Stimulated activated CD8-positive, alpha-beta memory T cell treated with anti-CD3 and anti-CD28 coated beads, Interleukin-7, amount 100 ng/mL, for 4 hours (primary cell): ENCODE measurements at regions not wholly inside any gene's neighbourhood (a gene's known extent, or its start where the extent isn't known, plus 50 kb on each side); places are given as distances from the start of the nearest gene placed in this dataset.

ENCODE experiments used
- DNase-seq, 2 donors: peaks; one replicate each; pipeline ENCODE4 v3.0.0-alpha.2; 2020; ENCODE audit warnings: low read depth in 2 of 2

DNA sequence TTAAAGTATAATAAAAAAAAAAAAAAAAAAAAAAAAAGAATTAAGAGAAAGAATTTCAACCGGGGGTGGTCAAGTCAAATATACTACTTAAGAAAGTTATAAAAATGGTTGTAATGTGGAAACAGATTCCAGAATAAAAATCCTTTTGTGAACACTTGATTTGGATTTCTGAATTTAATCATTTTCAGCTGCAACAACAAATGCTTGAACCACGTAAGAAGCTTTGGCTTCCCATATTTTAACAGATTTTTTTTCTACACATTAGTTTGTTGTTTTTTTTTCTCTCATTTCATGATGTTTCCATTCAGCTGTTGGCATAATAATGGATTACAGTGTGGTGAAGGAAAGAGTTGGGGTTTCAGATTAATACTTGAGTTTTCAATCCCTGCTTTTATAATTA, 137.3 kb upstream of the AGR3 start:
- DNase-seq: no peak

- DNase-seq: no peak
Measured at GRCh38 chr7:17020250-17020649, 138.5 kb upstream of the AGR3 start.

DNA sequence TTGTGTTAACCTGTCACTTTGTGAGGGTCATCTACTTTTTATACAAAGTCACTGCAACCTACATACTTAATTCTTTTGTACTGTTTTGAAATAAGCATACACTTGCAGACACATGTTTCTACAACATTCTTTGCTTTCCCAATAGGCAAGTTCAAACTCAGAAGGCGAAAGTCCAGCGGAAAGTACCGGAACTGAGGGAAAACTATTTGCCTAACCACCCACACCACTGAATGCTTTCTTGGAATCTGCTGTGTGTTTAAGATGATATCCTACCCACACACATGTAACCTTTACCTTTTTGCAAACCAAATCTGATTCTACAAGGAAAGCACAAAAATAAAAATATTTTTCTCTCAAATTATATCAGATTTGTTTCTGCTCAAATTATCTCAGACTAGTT, 139.4 kb upstream of the AGR3 start:
- no peak for DNase-seq

- no peak for DNase-seq
Measured at GRCh38 chr7:17022920-17023319, 141.1 kb upstream of the AGR3 start.

- no peak for DNase-seq
Measured at GRCh38 chr7:17026269-17026668, 144.5 kb upstream of the AGR3 start.

DNA sequence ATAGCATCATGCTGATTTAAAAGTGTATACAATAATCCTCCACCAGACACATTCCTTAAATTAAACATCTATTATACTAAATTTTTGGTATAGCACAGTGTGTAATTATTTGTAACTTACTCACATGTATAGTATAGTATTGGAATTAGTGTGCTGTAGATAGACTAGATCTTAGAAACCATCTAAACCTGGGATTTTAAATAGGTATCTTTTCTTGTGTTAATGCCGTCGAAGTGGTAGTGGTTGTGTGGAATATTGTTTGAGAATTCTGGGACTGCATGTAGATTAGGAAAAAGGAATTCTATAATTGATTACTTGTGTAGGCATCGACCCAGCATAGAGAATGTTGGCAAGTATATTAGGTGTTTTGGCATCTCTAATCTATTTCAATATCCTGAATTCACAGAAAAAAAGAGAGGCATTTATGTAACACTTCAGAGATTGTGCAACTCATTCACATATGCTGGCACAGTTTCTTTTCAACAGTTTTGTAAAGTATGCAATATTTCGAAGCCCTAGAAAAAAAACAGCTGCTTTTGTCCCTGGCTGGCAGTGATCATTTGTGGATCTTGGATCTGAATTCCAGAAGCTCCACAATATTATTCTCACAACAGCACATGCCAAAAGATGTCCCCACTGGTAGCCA, 145.5 kb upstream of the AGR3 start:
- DNase-seq: no peak

DNA sequence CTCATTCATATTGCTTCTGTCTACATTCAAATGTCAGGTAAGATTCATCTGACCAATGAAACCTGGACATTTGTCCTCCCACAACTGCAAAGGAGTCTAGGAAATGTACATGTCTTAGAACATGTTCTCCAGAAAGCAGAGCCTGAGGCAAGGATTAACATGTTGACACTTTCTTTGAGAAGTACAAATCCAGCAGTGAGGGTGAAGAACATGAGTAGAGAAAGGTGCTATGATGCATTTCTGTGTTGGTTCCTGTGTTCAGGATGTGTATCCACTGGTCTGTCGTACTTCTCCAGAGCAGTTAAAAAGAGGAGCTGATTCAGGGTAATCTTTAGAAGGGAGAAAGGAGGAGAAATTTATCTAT, 146.0 kb upstream of the AGR3 start:
- DNase-seq: no peak

DNA sequence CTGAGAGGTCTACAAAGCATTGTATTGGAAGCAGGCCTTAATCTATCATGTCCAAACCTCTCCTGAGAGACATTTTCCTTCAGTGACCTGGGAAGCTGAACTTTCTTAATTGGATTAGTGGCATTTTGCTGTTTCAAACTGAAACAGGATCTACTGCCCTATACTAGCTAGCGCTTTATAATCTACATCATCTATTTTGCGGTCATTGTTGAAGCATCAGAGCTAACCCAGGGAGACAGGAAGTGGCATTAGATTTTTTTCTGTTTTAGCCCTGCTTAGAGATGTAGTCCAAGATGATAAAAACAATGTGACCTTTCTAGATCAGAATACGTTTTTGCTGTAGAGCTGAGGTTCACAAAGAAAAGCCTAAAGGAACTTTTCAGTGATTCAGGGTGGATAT, 147.4 kb upstream of the AGR3 start:
- no peak for DNase-seq

GRCh38 chr7:17030559-17030958, 148.8 kb upstream of the AGR3 start:
- no peak for DNase-seq

DNA sequence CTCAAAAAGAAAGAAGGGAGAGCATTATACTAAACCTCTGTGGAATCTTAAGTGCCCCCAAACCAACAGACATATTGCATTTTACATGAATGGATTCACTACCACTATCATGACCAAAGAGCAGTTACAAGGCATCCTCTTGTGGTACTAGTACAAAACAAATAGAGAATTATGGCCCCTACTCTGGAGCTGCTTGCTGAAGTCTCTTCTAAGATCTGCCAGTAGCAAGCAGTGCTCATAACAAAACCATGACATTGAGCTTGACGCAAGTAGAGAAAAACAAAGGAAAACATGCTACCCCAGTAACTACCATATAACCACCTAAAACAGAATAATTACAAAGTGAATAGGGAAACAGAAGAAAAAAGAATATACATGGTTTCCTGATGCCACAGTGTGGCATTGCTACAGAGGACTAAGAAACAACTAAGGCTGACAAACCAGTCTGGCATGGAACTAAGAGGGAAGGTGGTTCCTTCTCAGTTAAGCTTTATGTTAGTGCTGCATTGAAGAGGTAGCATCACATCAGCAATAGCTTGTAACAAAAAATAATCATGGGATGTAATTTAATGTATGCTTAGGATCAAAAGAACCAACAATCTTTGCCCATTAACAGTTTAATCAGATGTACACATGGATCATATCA, 150.2 kb upstream of the AGR3 start:
- DNase-seq: no peak

DNA sequence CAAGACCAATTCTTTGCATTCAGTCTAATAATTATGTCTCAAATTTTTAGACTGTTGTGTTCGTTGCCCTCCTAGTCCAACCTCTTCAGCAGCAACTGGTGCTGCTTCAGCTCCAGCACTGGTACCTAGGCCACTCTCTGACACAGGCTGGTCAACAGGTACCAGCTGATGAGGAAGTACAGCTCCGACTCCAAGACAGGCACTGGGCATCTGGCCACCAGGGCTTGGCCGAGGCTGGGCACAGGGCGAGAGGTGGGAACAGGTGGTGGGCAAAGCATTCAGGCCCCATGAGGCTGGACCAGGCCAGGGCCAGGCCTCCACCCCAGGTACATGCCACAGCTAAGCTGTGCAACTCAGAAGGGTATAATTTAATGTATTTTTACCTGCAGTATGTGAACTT, 151.5 kb upstream of the AGR3 start:
- no peak for DNase-seq

DNA sequence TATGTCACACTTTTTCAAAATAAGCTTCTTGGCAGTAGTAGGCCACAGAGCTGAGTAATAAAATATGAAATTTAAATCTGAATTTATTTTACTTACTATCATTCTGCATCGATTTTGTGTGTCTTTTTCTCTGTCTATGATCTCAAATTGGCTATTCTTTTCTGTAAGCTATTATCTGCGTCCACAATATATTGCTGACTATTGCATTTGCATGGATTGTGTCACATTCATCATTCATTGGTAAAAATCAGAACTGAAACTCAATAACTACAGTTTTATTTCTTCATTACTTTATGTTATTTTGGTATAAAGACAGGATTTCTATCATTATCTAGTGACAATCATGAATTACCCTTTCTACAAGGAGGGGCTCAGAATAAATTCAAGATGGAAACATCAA, 154.8 kb upstream of the AGR3 start:
- no peak for DNase-seq

- no peak for DNase-seq
Measured at GRCh38 chr7:17037356-17037755, 155.6 kb upstream of the AGR3 start.

DNA sequence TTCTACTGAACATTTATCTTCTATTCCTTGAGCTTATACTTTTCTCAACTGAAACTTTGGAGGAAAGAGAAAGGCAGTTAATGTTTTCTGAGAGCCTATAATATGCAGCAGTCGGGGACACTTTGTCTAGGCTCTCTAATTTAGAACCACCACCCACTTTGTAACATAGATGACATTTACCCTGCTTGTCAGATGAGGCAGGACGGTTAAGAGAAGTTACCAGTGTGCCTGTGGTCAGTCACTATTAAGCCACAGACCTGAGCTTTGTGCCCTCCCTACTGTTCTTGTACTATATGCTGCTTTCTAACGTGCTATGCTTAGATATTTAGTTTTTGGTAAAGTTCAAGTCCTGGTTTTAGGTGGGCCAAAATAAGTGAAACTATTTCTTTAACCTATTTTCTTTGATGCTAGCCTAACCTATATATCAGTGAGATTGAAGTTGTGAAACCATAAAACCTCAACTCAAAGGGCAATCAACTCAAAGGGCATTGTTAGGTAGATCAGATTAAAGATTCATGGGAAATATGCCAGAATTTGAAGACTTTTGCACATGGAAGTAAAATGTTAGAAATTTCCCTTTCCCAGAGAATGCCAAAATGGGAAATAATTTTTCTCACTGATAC, 156.5 kb upstream of the AGR3 start:
- no peak for DNase-seq

- no peak for DNase-seq
Measured at GRCh38 chr7:17038783-17039170, 157.0 kb upstream of the AGR3 start.

DNA sequence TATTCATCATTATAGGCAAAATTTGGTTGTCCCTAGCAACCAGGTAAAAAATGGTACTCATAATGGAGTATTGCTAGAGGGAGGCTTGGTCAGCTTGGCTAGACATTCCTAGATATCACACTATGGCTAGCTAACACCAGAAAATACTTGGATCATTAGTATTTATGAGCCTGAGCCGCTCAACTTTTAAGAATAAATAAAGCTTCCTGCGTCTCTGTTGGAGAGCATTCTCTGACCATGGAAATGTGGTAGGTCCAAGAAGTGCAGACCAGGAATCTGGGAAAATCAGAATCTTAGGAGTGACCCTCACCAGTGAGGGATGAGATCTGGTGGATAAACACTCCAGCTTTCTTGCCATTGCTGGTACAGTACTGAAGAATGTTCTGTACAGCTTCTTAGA, 157.6 kb upstream of the AGR3 start:
- no peak for DNase-seq

GRCh38 chr7:17040716-17041115, 158.9 kb upstream of the AGR3 start:
- DNase-seq: no peak

- DNase-seq: no peak
Measured at GRCh38 chr7:17041324-17041723, 159.5 kb upstream of the AGR3 start.

- DNase-seq: no peak
Measured at GRCh38 chr7:17042211-17042610, 160.4 kb upstream of the AGR3 start.

DNA sequence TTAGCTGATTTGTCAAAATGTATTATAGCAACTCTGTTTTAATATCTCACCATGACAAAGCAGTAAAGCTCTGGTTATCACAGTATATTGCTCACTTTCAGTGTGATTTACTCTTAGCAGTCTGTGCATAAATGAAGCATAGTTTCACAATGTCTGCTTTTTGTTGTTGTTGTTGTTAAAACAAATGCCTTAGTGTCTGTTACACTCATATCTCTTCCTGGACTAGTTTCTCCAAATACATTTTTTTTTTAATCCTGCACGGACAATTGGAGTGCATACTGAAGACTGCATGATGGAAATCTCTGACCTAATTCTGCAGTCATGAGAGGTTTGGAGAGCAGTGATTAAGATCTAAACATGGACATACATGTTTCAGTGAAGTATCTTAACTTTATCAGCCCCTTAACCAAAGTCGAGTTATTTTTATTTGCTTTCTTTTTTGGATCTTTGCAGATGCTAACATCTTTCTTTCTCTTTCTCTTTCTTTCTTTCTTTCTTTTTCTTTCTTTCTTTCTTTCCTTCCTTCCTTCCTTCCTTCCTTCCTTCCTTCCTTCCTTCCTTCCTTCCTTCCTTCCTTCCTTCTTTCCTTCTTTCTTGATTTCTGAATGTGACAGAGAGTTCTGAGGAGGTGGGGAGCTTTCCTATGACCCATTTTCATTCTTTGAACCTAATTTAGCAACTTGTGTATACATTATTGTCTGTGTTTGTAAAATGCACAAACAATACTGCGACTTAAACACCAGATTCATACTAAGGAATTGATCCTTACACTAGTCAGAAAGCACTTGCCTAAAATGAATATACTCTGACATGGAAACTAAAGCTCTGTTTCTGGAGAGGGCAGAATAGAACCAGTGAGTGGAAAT, 161.5 kb upstream of the AGR3 start:
- no peak for DNase-seq

DNA sequence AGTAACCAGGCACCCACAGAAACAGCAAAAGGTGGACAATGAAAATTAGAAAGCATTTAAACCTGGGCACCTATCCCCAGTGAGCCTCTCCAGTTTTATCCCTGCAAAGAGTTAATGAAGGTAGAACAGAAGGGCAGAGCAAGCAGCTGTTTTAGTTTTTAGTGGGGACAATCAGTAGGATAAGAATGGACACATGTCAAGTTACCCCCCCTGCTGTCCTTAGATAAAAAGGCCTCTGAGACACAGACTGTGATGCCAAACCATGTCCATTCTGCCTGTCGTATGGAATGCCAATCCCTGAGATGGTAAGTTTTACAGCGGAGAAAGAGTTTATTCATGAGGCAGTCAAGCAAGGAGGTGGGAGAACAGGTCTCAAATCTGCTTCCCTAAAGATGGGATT, 162.6 kb upstream of the AGR3 start:
- no peak for DNase-seq

GRCh38 chr7:17044861-17045260, 163.1 kb upstream of the AGR3 start:
- DNase-seq: no peak

DNA sequence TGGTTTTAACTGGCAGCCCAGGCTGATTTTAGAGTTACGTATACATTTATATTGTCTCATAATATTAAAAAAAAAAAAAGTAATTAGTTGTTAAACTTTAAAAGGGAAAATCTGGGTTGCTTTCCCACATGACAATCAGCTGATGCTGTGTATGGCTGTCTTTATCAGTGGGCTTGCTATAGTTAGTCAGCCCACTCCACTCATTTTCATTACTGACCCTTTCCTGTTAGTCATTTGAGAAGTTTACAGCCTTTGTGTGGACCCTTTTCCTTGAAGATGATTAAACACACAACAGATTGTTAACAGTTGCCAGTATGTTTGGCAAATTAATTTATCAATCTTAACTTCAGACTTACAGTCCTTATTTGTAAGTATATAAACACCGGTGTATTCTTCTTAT, 164.5 kb upstream of the AGR3 start:
- no peak for DNase-seq
